GM18502 (cell line): ENCODE measurements at regions not wholly inside any gene's neighbourhood (a gene's known extent, or its start where the extent isn't known, plus 50 kb on each side); places are given as distances from the start of the nearest gene placed in this dataset.
"Not testable (repeated sequence)": the region's sequence is repeated elsewhere in the genome, so short reads cannot be mapped to it uniquely, and the experiment has no call there.

Experiments used
- ATAC-seq: cut with Tn5 transposase; IDR thresholded peaks from one replicate; pipeline ENCODE4 v1.9.1; 2021; ENCODE audit warnings: mild to moderate bottlenecking; ENCODE audit not compliant: unreplicated experiment, poor library complexity

GRCh38 chr1:10935724-10936123, 76.7 kb upstream of the TARDBP start:
- ATAC-seq: no peak

GRCh38 chr1:10936998-10937901, 75.2 kb upstream of the TARDBP start:
- ATAC-seq: no peak

- no peak for ATAC-seq
These were observed 73.6 kb upstream of the TARDBP start for GRCh38 chr1:10938741-10939417.

GRCh38 chr1:10939654-10940450, 72.6 kb upstream of the TARDBP start:
- peak; percentile 62 for ATAC-seq

- no peak for ATAC-seq
These were observed 72.0 kb upstream of the TARDBP start for GRCh38 chr1:10940451-10940804.

- ATAC-seq: no peak
These were observed 71.6 kb upstream of the TARDBP start for GRCh38 chr1:10940838-10941237.

- no peak for ATAC-seq
These were observed 70.4 kb upstream of the TARDBP start for GRCh38 chr1:10941891-10942541.

GRCh38 chr1:10942542-10942912, 69.9 kb upstream of the TARDBP start:
- ATAC-seq: no peak

GRCh38 chr1:10943041-10943440, 69.4 kb upstream of the TARDBP start:
- no peak for ATAC-seq

- ATAC-seq: no peak
These were observed 68.3 kb upstream of the TARDBP start for GRCh38 chr1:10943991-10944730.

GRCh38 chr1:10945991-10946509, 66.4 kb upstream of the TARDBP start:
- ATAC-seq: no peak

GRCh38 chr1:10947181-10947580, 65.3 kb upstream of the TARDBP start:
- no peak for ATAC-seq

GRCh38 chr1:10947691-10948462, 64.6 kb upstream of the TARDBP start:
- no peak for ATAC-seq

- no peak for ATAC-seq
These were observed 64.0 kb upstream of the TARDBP start for GRCh38 chr1:10948463-10948775.

- ATAC-seq: no peak
These were observed 61.9 kb upstream of the TARDBP start for GRCh38 chr1:10950316-10951172.

GRCh38 chr1:10951298-10951697, 61.2 kb upstream of the TARDBP start:
- ATAC-seq: not testable (repeated sequence)

- ATAC-seq: no peak
These were observed 60.5 kb upstream of the TARDBP start for GRCh38 chr1:10951961-10952360.
